Hematopoietic multipotent progenitor cell (in vitro differentiated cells): ENCODE measurements at regions not wholly inside any gene's neighbourhood (a gene's known extent, or its start where the extent isn't known, plus 50 kb on each side); places are given as distances from the start of the nearest gene placed in this dataset.

Source experiments
- DNase-seq, 3 donors: peaks; one replicate each; pipeline ENCODE4 v3.0.0-alpha.2; 2011 to 2015; ENCODE audit warnings: low read depth in 2 of 3, low spot score in 2 of 3

DNA sequence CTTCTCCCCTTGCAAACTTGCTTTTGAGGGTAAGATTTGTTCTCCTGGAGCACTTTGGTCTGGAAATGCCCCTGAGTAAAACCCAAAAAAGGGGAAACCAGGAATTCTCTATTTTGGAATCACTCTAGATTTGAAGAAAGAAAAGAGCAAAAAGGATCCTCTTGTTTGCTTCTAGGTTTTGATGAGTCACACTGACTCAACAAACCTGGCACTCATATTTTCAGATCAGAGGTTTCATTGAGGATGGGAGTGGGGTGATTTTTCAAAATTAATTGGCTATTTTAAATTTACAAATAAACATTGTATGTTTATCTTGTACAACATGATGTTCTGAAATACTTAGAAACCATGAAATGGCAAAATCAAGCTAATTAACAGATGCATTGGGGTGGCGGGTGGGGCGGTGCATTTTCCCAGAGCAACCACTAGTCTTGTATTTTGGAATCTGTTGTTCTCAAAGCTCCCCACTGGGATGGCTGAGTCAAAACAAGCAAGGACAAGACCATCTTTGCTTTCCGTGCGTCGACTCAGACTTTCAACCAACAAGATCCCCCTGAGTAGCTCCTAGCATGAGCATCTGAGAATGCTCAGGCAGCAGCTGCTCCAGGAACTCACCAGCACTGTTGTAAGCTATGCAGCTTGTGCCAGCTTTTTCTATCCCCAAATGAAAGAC lies 451.4 kb downstream of the WDR72 start:
- peak in 2 of 3 donors; percentile 4 to 13 for DNase-seq

DNA sequence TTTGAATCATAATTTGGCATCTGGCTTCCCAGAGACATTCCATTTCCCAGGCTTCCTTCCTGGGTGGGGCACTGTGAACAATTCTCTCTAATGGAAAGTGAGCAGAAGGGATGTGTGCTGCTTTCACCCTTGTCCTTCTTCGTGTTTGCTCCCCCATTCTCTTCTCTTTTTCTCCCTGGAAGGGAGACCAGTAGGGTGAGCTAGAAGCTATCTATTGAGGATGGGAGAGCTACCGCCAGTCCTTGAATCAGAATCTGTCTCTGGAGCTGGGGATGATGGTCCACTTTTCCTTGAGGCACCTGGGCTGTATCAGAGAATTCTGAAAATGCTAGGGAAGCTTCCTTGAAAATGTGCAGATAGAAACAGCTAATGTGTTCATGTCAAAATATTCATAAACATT lies 453.9 kb downstream of the WDR72 start:
- no peak for DNase-seq

GRCh38 chr15:53305101-53305500 lies 454.4 kb downstream of the WDR72 start:
- DNase-seq: no peak

DNA sequence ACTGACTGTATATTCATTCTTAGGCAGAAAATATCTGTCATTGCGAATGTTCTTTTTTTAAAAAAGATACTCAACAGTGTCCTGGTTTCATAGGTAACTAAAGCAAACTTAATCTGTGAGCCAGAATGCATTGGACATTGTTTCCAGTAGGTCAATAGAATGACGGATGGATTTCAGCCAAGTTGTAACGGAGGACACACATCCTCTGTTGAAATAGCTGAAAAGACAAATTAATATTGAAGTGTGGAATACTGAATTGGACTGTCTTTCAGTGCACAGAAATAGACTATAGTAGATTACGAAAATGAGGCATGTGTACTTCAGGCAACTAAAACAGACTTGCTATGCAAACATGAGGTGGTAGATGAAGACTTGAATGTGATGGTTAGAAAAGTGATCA lies 461.6 kb downstream of the WDR72 start:
- no peak for DNase-seq

GRCh38 chr15:53296603-53297002 lies 462.9 kb downstream of the WDR72 start:
- DNase-seq: no peak

GRCh38 chr15:53295574-53295973 lies 463.9 kb downstream of the WDR72 start:
- no peak for DNase-seq

- no peak for DNase-seq
Measured at GRCh38 chr15:53288542-53288941, 470.9 kb downstream of the WDR72 start.

DNA sequence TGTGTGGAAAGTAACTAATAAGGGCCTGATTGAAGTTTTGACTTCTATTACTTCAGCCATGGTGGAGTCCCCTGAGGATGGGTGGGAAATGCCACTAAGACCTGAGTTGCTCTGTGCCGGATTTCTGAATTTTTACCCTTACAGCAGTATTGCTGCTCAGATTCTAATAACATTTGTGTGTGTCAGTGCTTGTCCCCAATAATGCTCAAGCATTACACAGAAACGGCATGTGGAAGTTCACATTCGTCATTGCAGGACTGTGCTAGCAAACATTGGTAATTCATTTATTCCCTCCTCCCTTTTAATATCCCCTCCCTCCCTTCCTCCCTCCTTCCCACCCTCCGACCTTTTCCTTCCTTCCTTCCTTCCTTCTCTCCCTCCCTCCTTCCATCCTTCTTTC lies 484.5 kb upstream of the ONECUT1 start:
- DNase-seq: no peak

DNA sequence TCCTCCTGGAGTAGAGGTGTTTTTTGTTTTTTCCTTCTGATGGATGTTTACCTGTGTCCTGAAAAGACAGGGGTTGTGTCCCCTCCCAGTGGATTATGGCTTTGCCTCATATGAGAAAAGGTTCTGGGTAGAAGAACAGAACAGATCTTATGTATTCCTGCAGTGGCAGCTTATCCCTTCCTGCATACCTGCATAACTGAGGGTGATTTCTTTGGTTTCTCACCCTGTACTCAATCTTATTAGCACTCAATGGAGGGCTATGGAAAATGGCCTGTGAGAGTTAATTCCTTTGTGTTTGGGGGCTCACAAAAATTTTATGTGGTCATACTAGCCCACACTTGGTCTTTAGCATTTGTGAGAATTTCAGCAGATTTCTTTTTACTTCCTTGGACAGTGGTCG lies 482.0 kb upstream of the ONECUT1 start:
- no peak for DNase-seq

- DNase-seq: no peak
Measured at GRCh38 chr15:53266176-53266575, 476.0 kb upstream of the ONECUT1 start.

DNA sequence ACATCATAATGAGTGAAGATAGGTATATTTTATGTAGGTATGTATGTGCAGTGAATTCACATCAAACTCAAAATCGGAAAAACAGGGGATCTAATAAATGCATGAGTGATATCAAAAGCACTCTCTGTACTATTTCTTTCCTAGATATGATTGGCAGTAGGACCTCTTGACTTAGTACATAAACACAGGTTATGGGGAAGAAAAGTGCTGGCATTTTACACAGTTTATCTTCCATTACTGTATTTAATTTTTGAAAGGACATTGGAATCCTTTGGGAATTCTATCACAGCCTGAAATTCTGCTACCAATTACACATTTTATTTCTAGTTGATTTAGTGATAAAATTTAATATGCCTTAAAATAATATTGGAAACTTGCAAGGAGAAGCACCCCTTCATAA lies 470.5 kb upstream of the ONECUT1 start:
- no peak for DNase-seq

DNA sequence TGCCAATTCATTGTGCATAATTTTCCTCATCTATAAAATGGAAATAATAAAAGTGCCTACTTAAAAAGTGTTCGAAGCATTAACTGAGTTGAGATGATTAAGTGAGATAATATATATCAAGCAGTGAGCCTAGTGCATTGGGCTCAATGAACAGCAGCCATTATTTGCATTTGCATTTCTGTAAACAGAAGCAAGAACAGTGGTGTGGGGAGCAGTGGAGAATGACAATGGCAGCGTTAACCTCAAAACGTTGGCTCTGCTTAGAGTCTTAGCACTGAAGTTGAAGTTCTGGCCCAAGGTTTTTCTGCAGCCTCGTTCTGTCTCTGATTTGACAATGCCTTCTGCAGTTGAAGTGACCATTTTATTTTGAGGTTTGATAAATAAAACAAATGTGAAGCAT lies 466.3 kb upstream of the ONECUT1 start:
- no peak for DNase-seq

GRCh38 chr15:53256043-53256442 lies 465.9 kb upstream of the ONECUT1 start:
- no peak for DNase-seq

GRCh38 chr15:53251996-53252395 lies 461.9 kb upstream of the ONECUT1 start:
- no peak for DNase-seq

DNA sequence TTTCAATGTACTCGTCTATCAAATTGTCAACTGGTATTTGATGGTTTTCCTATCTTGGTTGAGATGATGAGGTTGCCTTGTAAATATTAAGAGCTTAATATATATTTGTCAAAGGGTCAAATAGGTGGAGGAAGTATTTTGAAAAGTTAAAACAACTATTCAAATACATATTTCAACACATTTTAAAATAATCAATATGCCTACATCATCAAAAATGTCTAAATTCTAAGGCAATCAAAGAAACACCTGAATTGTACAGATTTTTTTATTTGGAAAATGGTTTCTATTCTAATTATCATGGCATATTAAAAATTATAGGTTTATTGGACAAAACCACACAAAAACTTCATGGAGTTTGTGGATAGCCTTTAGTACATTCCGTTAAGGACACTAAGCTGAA lies 461.4 kb upstream of the ONECUT1 start:
- no peak for DNase-seq

GRCh38 chr15:53247041-53247708 lies 457.0 kb upstream of the ONECUT1 start:
- DNase-seq: peak in 2 of 3 donors; percentile 7 to 38

- no peak for DNase-seq
Measured at GRCh38 chr15:53246404-53246803, 456.3 kb upstream of the ONECUT1 start.

DNA sequence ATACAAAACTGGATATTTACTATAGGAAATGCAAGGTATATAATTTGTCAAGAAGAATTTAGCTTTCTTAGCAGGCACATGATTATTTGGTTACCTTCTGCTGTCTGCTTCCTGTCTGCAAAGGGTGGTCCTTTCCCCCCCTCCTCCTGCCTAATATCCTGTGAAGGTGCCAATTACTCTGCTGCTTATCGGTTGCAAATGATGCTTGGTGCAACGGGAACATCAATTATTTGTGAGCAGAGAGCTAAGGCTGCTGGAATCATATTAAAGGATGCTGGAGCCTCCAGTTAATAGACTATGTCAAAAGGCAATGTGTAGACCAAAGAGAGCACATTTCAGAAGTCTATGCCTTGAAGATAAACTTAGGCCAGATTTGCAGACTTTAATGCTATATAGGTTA lies 443.7 kb upstream of the ONECUT1 start:
- DNase-seq: no peak

DNA sequence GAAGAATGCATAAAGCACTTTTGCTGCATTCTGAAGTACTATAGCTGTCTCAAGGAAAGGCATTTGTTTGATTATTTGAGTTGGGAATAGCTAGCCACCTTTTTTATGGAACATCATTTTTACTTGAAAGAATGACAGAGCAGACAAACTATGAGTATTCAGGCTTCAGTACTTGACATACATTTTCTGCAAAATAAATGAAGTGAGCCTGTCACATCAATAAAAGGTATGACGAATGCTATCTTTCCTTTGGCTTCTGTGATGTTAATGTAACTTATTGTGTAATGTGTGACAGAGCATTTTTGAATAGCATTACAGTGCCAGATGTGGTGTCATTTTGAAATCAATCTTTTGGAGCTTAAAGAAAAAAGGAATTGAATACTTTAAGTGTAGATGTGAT lies 440.3 kb upstream of the ONECUT1 start:
- DNase-seq: no peak

- DNase-seq: no peak
Measured at GRCh38 chr15:53226559-53226958, 436.4 kb upstream of the ONECUT1 start.

- DNase-seq: no peak
Measured at GRCh38 chr15:53225781-53226180, 435.6 kb upstream of the ONECUT1 start.

GRCh38 chr15:53224371-53224770 lies 434.2 kb upstream of the ONECUT1 start:
- no peak for DNase-seq

DNA sequence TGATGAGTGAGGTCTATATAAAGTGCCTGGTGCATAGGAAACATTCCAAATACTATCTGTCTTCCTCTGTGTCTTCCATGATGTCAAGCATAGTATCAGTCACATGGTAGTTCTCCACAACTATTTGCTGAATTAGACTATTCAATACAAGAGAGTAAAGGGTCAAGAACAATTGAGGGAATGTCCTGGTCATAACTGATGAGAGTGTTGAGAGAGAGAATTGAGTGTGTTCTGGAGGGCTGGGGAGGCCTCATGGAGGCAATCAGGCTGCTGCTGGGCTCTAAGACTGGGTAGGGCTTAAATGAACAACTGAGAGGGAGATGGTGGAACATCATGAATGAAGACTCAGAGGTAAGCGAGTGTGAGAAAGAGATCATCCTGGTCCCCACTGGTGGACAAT lies 433.7 kb upstream of the ONECUT1 start:
- DNase-seq: no peak
